GM18508 (cell line): ENCODE measurements at regions not wholly inside any gene's neighbourhood (a gene's known extent, or its start where the extent isn't known, plus 50 kb on each side); places are given as distances from the start of the nearest gene placed in this dataset.

Source experiments
- ATAC-seq: cut with Tn5 transposase; IDR thresholded peaks from one replicate; pipeline ENCODE4 v1.9.1; 2021; ENCODE audit warnings: moderate number of reproducible peaks; ENCODE audit not compliant: insufficient read depth, unreplicated experiment

GRCh38 chr6:6880745-6881437, 226.9 kb upstream of the RREB1 start:
- no peak for ATAC-seq

- no peak for ATAC-seq
Measured at GRCh38 chr6:6881438-6882225, 226.1 kb upstream of the RREB1 start.

GRCh38 chr6:6882592-6882991, 225.2 kb upstream of the RREB1 start:
- ATAC-seq = no peak

- no peak for ATAC-seq
Measured at GRCh38 chr6:6883011-6883410, 224.8 kb upstream of the RREB1 start.

- ATAC-seq = no peak
Measured at GRCh38 chr6:6884193-6884627, 223.6 kb upstream of the RREB1 start.

GRCh38 chr6:6884916-6885315, 222.8 kb upstream of the RREB1 start:
- ATAC-seq = no peak

GRCh38 chr6:6885521-6886170, 222.1 kb upstream of the RREB1 start:
- ATAC-seq = no peak

- ATAC-seq = no peak
Measured at GRCh38 chr6:6886171-6886885, 221.4 kb upstream of the RREB1 start.

GRCh38 chr6:6886886-6887285, 220.9 kb upstream of the RREB1 start:
- no peak for ATAC-seq

GRCh38 chr6:6889601-6890000, 218.2 kb upstream of the RREB1 start:
- ATAC-seq = no peak

- no peak for ATAC-seq
Measured at GRCh38 chr6:6890400-6890858, 217.3 kb upstream of the RREB1 start.

GRCh38 chr6:6891125-6891721, 216.5 kb upstream of the RREB1 start:
- no peak for ATAC-seq

- ATAC-seq = no peak
Measured at GRCh38 chr6:6891949-6892461, 215.8 kb upstream of the RREB1 start.

- ATAC-seq = no peak
Measured at GRCh38 chr6:6892744-6893583, 214.8 kb upstream of the RREB1 start.

- ATAC-seq = no peak
Measured at GRCh38 chr6:6893701-6894100, 214.1 kb upstream of the RREB1 start.

- no peak for ATAC-seq
Measured at GRCh38 chr6:6895929-6896328, 211.8 kb upstream of the RREB1 start.

GRCh38 chr6:6897140-6897539, 210.6 kb upstream of the RREB1 start:
- no peak for ATAC-seq

GRCh38 chr6:6900569-6901204, 207.1 kb upstream of the RREB1 start:
- no peak for ATAC-seq
